Gastroesophageal sphincter (tissue), 4 donors: ENCODE measurements at regions not wholly inside any gene's neighbourhood (a gene's known extent, or its start where the extent isn't known, plus 50 kb on each side); places are given as distances from the start of the nearest gene placed in this dataset.

Source experiments
- ATAC-seq: fragments of 150-250 bp; one replicate; pipeline ENCODE4 v1.9.1; 2016; ENCODE audit warnings: mild to moderate bottlenecking, moderate library complexity
- H3K27ac ChIP-seq, 4 donors: fragments of 200-600 bp; sonication (generic) in 3 of 4; 1 replicate in 3 of 4; 2 replicates in 1 of 4; pipeline ENCODE4 v1.5.1; 2016 to 2019
- H3K27me3 ChIP-seq: fragments of 200-600 bp; sonication (generic); one replicate; pipeline ENCODE4 v1.5.1; 2019
- H3K36me3 ChIP-seq, 2 donors: fragments of 200-600 bp; sonication (generic); one replicate each; pipeline ENCODE4 v1.5.1; 2019; ENCODE audit warnings: control low read depth in 1 of 2
- H3K4me1 ChIP-seq, 3 donors: fragments of 200-600 bp; sonication (generic); 1 replicate in 2 of 3; 2 replicates in 1 of 3; pipeline ENCODE4 v1.5.1; 2016 to 2019; ENCODE audit warnings: control low read depth in 2 of 3
- H3K4me3 ChIP-seq, 2 donors: fragments of 200-600 bp; sonication (generic); one replicate each; pipeline ENCODE4 v1.5.1; 2019; ENCODE audit warnings: mild to moderate bottlenecking in 1 of 2, moderate library complexity in 1 of 2
- H3K9me3 ChIP-seq, 3 donors: fragments of 200-600 bp; sonication (generic); one replicate each; pipeline ENCODE4 v1.5.1; 2017 to 2019; ENCODE audit warnings: control low read depth in 2 of 3
- CTCF ChIP-seq, 4 experiments: fragments of 200-600 bp in 2 of 4; fragments of 450-650 bp in 2 of 4; sonication (generic) in 1 of 4; IDR thresholded peaks; one replicate each; pipeline ENCODE4 v1.5.1; 2017 to 2019; ENCODE audit warnings: antibody characterized with exemption in 4 of 4, mild to moderate bottlenecking in 2 of 4, moderate library complexity in 2 of 4
- EP300 ChIP-seq: sonication (generic); formaldehyde crosslinking; IDR thresholded peaks from one replicate; pipeline ENCODE4 v1.6.1; 2017; ENCODE audit warnings: antibody characterized with exemption, mild to moderate bottlenecking
- POLR2A ChIP-seq, 2 donors: fragments of 450-650 bp; IDR thresholded peaks; one replicate each; pipeline ENCODE4 v1.6.1; 2017; ENCODE audit warnings: antibody characterized with exemption in 2 of 2, mild to moderate bottlenecking in 2 of 2, moderate library complexity in 1 of 2
- POLR2AphosphoS5 ChIP-seq: sonication (generic); formaldehyde crosslinking; IDR thresholded peaks from one replicate; pipeline ENCODE4 v1.6.1; 2017; ENCODE audit warnings: antibody characterized with exemption
- WGBS, 2 donors: methylation state at CpG; one replicate each; pipeline ENCODE4 v1.1.5; 2018; ENCODE audit warnings: low coverage in 1 of 2; 5-methylcytosine and 5-hydroxymethylcytosine counted together

- no peaks in the 10 kb centered on the region for H3K27me3 ChIP-seq
- H3K36me3 ChIP-seq = no peaks in the 10 kb centered on the region
- TF ChIP-seq POLR2A (IDR thresholded peaks at IDR 0.05) (no peak), CTCF (IDR thresholded peaks at IDR 0.05) (no peak), EP300 (no peak), POLR2AphosphoS5 (no peak)
- H3K27ac ChIP-seq = no peak overlapping the region
- H3K9me3 ChIP-seq = peaks cover 0 to 13% (median 0%) of the 10 kb centered on the region in 3 donors
- H3K4me1 ChIP-seq = peaks cover 0 to 7% (median 0%) of the 10 kb centered on the region in 3 donors
- no peak overlapping the region for H3K4me3 ChIP-seq
- WGBS, 2 donors = 9 to 17% methylated on average over 1 to 4 of the region's 4 CpGs
- no peak for ATAC-seq
Observed at GRCh38 chr14:59067127-59067894, 121.2 kb upstream of the DAAM1 start.

- Histone ChIP-seq H3K27ac (no peak overlapping the region), H3K4me1 (peaks cover 0 to 7% (median 0%) of the 10 kb centered on the region in 3 donors), H3K36me3 (no peaks in the 10 kb centered on the region), H3K9me3 (no peaks in the 10 kb centered on the region), H3K27me3 (no peaks in the 10 kb centered on the region), H3K4me3 (no peak overlapping the region)
- TF ChIP-seq CTCF (IDR thresholded peaks at IDR 0.05) (no peak), EP300 (no peak), POLR2A (IDR thresholded peaks at IDR 0.05) (no peak)
- ATAC-seq = no peak
- WGBS, 2 donors = 58 to 73% methylated on average over 6 to 9 of the region's 9 CpGs
Observed at GRCh38 chr14:59069163-59069854, 119.2 kb upstream of the DAAM1 start.

- no peaks in the 10 kb centered on the region for H3K9me3 ChIP-seq
- no peak for TF ChIP-seq CTCF (IDR thresholded peaks at IDR 0.05)
- no peak for TF ChIP-seq POLR2AphosphoS5
- TF ChIP-seq POLR2A (IDR thresholded peaks at IDR 0.05) = no peak
- TF ChIP-seq EP300 = no peak
- 85 to 86% methylated on average over 2 of the region's 2 CpGs for WGBS, 2 donors
- H3K27ac ChIP-seq = no peak overlapping the region
- no peak overlapping the region for H3K4me3 ChIP-seq
- H3K27me3 ChIP-seq = no peaks in the 10 kb centered on the region
- no peak for ATAC-seq
- no peaks in the 10 kb centered on the region for H3K4me1 ChIP-seq
- no peaks in the 10 kb centered on the region for H3K36me3 ChIP-seq
Observed at GRCh38 chr14:59075506-59075905, 113.0 kb upstream of the DAAM1 start.

GRCh38 chr14:59081720-59082119 is 106.7 kb upstream of the DAAM1 start:
- ATAC-seq = no peak
- H3K36me3 ChIP-seq = no peaks in the 10 kb centered on the region
- TF ChIP-seq POLR2A (IDR thresholded peaks at IDR 0.05) = no peak
- TF ChIP-seq CTCF (IDR thresholded peaks at IDR 0.05) = no peak
- no peak for TF ChIP-seq POLR2AphosphoS5
- TF ChIP-seq EP300 = no peak

More at GRCh38 chr14:59081720-59082119, 106.7 kb upstream of the DAAM1 start:
- peaks cover 0 to 3% (median 0%) of the 10 kb centered on the region in 3 donors for H3K4me1 ChIP-seq
- no peaks in the 10 kb centered on the region for H3K27me3 ChIP-seq
- no peak overlapping the region for H3K27ac ChIP-seq
- H3K4me3 ChIP-seq = no peak overlapping the region
- H3K9me3 ChIP-seq = no peaks in the 10 kb centered on the region
